CD4-positive, CD25-positive, alpha-beta regulatory T cell (primary cell): ENCODE measurements at regions not wholly inside any gene's neighbourhood (a gene's known extent, or its start where the extent isn't known, plus 50 kb on each side); places are given as distances from the start of the nearest gene placed in this dataset.
"Not testable (repeated sequence)": the region's sequence is repeated elsewhere in the genome, so short reads cannot be mapped to it uniquely, and the experiment has no call there.

Source experiments
- ATAC-seq, 2 donors: fragments of 150-1000 bp; cut with Tn5 transposase; one replicate each; pipeline ENCODE4 v1.10.0; 2021; ENCODE audit warnings: low read depth in 2 of 2, moderate number of reproducible peaks in 2 of 2, moderate library complexity in 1 of 2
- DNase-seq, 3 donors: peaks; one replicate each; pipeline versions ENCODE4 v3.0.0 to v3.0.0-alpha.2; 2012 to 2022; ENCODE audit warnings: mixed read lengths in 1 of 3
- H3K27ac ChIP-seq: one replicate; pipeline ENCODE4 v1.7.0; 2013; ENCODE audit warnings: mild to moderate bottlenecking, low read length; ENCODE audit not compliant: insufficient read depth, poor library complexity, severe bottlenecking
- H3K27me3 ChIP-seq: one replicate; pipeline ENCODE4 v1.7.0; 2013; ENCODE audit warnings: low read length; ENCODE audit not compliant: control insufficient read depth, insufficient read depth
- H3K36me3 ChIP-seq: one replicate; pipeline ENCODE4 v1.7.0; 2013; ENCODE audit warnings: mild to moderate bottlenecking, low read length, moderate library complexity; ENCODE audit not compliant: control insufficient read depth, insufficient read depth
- H3K4me1 ChIP-seq: 2 replicates; pipeline ENCODE4 v1.7.0; 2013; ENCODE audit warnings: mild to moderate bottlenecking, low read length; ENCODE audit not compliant: insufficient read depth, control insufficient read depth, poor library complexity, severe bottlenecking
- H3K4me3 ChIP-seq: one replicate; pipeline ENCODE4 v1.7.0; 2013; ENCODE audit warnings: low read depth, mild to moderate bottlenecking, low read length, moderate library complexity
- H3K9me3 ChIP-seq, 2 experiments: 1 replicate in 1 of 2; 2 replicates in 1 of 2; pipeline ENCODE4 v1.7.0; 2013; ENCODE audit warnings: low read length in 2 of 2, mild to moderate bottlenecking in 1 of 2, moderate library complexity in 1 of 2; ENCODE audit not compliant: control insufficient read depth in 2 of 2
- H3K27ac Mint-ChIP-seq, 3 donors: one replicate each; pipeline ENCODE4 v1.8.0; 2020 to 2022; ENCODE audit warnings: mild to moderate bottlenecking in 3 of 3, mixed read lengths in 3 of 3, moderate library complexity in 2 of 3
- H3K27me3 Mint-ChIP-seq: one replicate; pipeline ENCODE4 v1.8.0; 2022; ENCODE audit warnings: mild to moderate bottlenecking, mixed read lengths
- H3K36me3 Mint-ChIP-seq: one replicate; pipeline ENCODE4 v1.8.0; 2020; ENCODE audit warnings: mixed read lengths
- H3K4me1 Mint-ChIP-seq, 4 donors: one replicate each; pipeline ENCODE4 v1.8.0; 2020 to 2022; ENCODE audit warnings: mixed read lengths in 4 of 4, mild to moderate bottlenecking in 1 of 4
- H3K4me3 Mint-ChIP-seq, 4 donors: one replicate each; pipeline ENCODE4 v1.8.0; 2020 to 2022; ENCODE audit warnings: mild to moderate bottlenecking in 4 of 4, mixed read lengths in 4 of 4, moderate library complexity in 3 of 4
- H3K9me3 Mint-ChIP-seq, 7 donors: one replicate each; pipeline ENCODE4 v1.8.0; 2020 to 2022; ENCODE audit warnings: mixed read lengths in 7 of 7, mild to moderate bottlenecking in 3 of 7, moderate library complexity in 2 of 7

DNA sequence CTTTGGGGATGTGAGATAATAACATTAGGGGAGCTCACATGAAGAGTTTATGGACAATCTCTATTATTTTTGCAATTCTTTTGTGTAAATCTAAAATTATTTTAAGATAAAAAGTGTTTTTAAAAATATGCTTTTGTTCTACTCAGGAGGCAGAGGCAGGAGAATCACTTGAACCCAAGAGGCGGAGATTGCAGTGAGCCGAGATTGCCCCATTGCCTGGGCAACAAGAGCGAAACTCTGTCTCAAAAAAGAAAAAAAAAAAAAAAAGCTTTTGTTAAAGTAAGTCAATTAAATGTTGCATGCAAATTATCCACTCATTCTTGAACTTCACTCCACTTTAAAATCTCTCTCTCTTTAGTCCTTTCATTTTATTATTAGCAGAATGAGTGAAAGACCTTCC is 193.3 kb upstream of the IRS2 start:
- H3K36me3 Mint-ChIP-seq, H3K9me3 Mint-ChIP-seq: not testable (repeated sequence)

GRCh38 chr13:109979228-109979627 is 192.8 kb upstream of the IRS2 start:
- no peak overlapping the region for H3K27ac Mint-ChIP-seq
- H3K4me1 ChIP-seq, result no peaks in the 10 kb centered on the region
- no peak overlapping the region for H3K27ac ChIP-seq
- H3K4me3 Mint-ChIP-seq, result no peak overlapping the region
- no peak for ATAC-seq
- no peak overlapping the region for H3K4me3 ChIP-seq
- no peaks in the 10 kb centered on the region for H3K9me3 ChIP-seq
- DNase-seq, result no peak
- peaks cover 0 to 2% (median 0%) of the 10 kb centered on the region in 7 donors for H3K9me3 Mint-ChIP-seq
- H3K36me3 Mint-ChIP-seq, result no peaks in the 10 kb centered on the region
- no peaks in the 10 kb centered on the region for H3K4me1 Mint-ChIP-seq
- no peaks in the 10 kb centered on the region for H3K36me3 ChIP-seq
- peaks cover 4% of the 10 kb centered on the region for H3K27me3 Mint-ChIP-seq
- no peaks in the 10 kb centered on the region for H3K27me3 ChIP-seq

More for the DNA sequence above, 193.3 kb upstream of the IRS2 start:
- not testable (repeated sequence) for H3K27me3 Mint-ChIP-seq, H3K36me3 ChIP-seq, H3K27ac Mint-ChIP-seq, H3K4me1 Mint-ChIP-seq, ATAC-seq, H3K9me3 ChIP-seq, H3K4me3 Mint-ChIP-seq, H3K27ac ChIP-seq, H3K4me3 ChIP-seq, DNase-seq, H3K4me1 ChIP-seq, H3K27me3 ChIP-seq

DNA sequence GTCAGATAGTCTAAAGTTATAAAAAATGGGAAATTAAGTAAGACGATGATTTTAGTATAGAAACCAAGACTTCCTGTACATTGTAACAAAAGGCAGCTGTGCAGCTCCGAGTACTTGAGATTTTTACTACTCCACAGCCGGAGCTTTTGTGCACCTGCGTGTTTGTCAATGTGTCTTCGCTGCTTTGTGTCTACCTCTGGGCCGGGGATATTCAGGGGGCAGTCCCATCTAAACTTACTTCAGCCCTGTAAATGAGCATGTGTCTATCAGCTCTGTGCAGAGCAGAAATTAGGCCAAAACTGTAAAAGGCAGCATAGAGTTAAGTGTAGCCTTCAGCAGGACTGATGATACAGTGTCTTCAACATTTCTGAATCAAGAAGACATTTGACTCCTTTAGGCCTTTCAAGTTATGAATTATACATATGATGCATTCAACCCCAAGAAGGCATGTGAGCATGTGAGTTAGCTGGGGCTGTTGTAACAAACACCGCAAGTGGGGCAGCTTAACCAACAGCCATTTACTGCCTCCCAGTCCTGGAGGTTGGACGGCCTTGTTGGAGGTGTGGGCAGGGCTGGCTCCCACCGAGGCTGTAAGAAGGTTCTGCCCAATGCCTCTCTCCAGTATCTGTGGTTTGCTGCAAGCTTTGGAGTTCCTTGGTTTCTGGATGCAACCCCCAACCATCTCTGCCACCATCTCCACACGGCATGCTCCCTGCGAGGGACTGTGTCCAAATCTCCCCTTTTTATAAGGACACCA is 191.0 kb upstream of the IRS2 start:
- no peaks in the 10 kb centered on the region for H3K4me1 ChIP-seq
- H3K27me3 ChIP-seq, result no peaks in the 10 kb centered on the region
- no peak overlapping the region for H3K4me3 ChIP-seq
- H3K27ac ChIP-seq, result no peak overlapping the region
- ATAC-seq (no peak), DNase-seq (no peak)
- no peaks in the 10 kb centered on the region for H3K9me3 ChIP-seq
- H3K36me3 ChIP-seq, result no peaks in the 10 kb centered on the region
- Mint-ChIP-seq H3K27ac (peak overlapping the region in 1 of 3 donors; percentile 38), H3K27me3 (peaks cover 4% of the 10 kb centered on the region), H3K9me3 (peaks cover 0 to 2% (median 0%) of the 10 kb centered on the region in 7 donors), H3K4me1 (no peaks in the 10 kb centered on the region), H3K4me3 (no peak overlapping the region), H3K36me3 (no peaks in the 10 kb centered on the region)

- H3K4me3 Mint-ChIP-seq, result no peak overlapping the region
Observed at GRCh38 chr13:109976206-109976997, 190.0 kb upstream of the IRS2 start.

GRCh38 chr13:109974354-109974753 is 188.0 kb upstream of the IRS2 start:
- H3K27me3 Mint-ChIP-seq, result peaks cover 4% of the 10 kb centered on the region
- H3K36me3 Mint-ChIP-seq, result no peaks in the 10 kb centered on the region
- H3K4me1 ChIP-seq, result no peaks in the 10 kb centered on the region
- H3K9me3 ChIP-seq, result peaks cover 0 to 2% of the 10 kb centered on the region in 2 experiments
- H3K4me3 Mint-ChIP-seq, result no peak overlapping the region
- H3K4me1 Mint-ChIP-seq, result no peaks in the 10 kb centered on the region
- DNase-seq, result no peak
- no peak overlapping the region for H3K4me3 ChIP-seq
- ATAC-seq, result no peak
- H3K36me3 ChIP-seq, result no peaks in the 10 kb centered on the region
- peaks cover 0 to 12% (median 2%) of the 10 kb centered on the region in 7 donors for H3K9me3 Mint-ChIP-seq
- H3K27me3 ChIP-seq, result no peaks in the 10 kb centered on the region
- no peak overlapping the region for H3K27ac Mint-ChIP-seq
- no peak overlapping the region for H3K27ac ChIP-seq

More at GRCh38 chr13:109976206-109976997, 190.0 kb upstream of the IRS2 start:
- Histone ChIP-seq H3K4me3 (no peak overlapping the region), H3K4me1 (no peaks in the 10 kb centered on the region), H3K36me3 (no peaks in the 10 kb centered on the region), H3K27ac (no peak overlapping the region), H3K9me3 (no peaks in the 10 kb centered on the region), H3K27me3 (no peaks in the 10 kb centered on the region)
- peaks cover 0 to 3% (median 0%) of the 10 kb centered on the region in 7 donors for H3K9me3 Mint-ChIP-seq
- H3K27me3 Mint-ChIP-seq, result peaks cover 4% of the 10 kb centered on the region
- no peaks in the 10 kb centered on the region for H3K4me1 Mint-ChIP-seq
- DNase-seq, result no peak
- no peak for ATAC-seq
- no peaks in the 10 kb centered on the region for H3K36me3 Mint-ChIP-seq
- no peak overlapping the region for H3K27ac Mint-ChIP-seq

GRCh38 chr13:109973279-109973678 is 186.9 kb upstream of the IRS2 start:
- Mint-ChIP-seq H3K27ac (no peak overlapping the region), H3K4me3 (no peak overlapping the region), H3K27me3 (peaks cover 4% of the 10 kb centered on the region), H3K36me3 (no peaks in the 10 kb centered on the region), H3K4me1 (no peaks in the 10 kb centered on the region), H3K9me3 (peaks cover 0 to 12% (median 2%) of the 10 kb centered on the region in 7 donors)
- ATAC-seq, result no peak
- no peak for DNase-seq
- Histone ChIP-seq H3K36me3 (no peaks in the 10 kb centered on the region), H3K27ac (no peak overlapping the region), H3K4me1 (no peaks in the 10 kb centered on the region), H3K27me3 (no peaks in the 10 kb centered on the region), H3K9me3 (peaks cover 0 to 2% of the 10 kb centered on the region in 2 experiments), H3K4me3 (no peak overlapping the region)

DNA sequence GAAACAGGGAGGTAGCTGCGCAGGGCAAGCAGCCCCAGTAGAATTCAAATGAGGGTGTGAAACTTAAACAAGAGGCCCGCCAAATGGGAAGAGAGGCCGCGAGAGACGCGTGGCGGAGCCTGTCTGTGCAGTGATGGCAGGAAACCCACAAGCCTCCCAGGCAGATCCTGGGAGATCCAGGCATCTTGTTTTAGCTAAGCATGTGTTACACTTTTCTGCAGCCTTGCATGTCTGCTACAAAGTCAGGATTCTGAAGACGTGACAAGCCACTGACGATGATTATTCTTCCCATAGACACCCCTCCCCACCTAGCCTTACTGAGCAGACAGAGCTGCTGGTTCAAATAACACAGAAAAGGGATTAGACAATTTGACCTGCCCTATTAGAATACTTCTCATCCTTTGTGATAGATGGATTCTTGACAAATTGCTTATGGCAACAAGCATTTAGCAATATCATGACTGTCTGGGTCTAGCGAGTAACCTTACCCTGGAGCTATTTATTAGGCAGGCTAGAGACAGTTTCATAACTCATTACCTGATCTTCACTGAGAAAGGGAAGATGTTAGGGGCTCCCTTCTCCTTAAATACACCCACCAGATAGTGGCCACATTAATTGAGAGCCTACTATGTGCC is 185.2 kb upstream of the IRS2 start:
- Histone ChIP-seq H3K4me3 (no peak overlapping the region), H3K27ac (no peak overlapping the region), H3K4me1 (no peaks in the 10 kb centered on the region), H3K36me3 (no peaks in the 10 kb centered on the region), H3K27me3 (no peaks in the 10 kb centered on the region), H3K9me3 (peaks cover 0 to 2% of the 10 kb centered on the region in 2 experiments)
- Mint-ChIP-seq H3K36me3 (no peaks in the 10 kb centered on the region), H3K27ac (no peak overlapping the region), H3K27me3 (peaks cover 4% of the 10 kb centered on the region), H3K4me1 (no peaks in the 10 kb centered on the region), H3K9me3 (peaks cover 0 to 12% (median 2%) of the 10 kb centered on the region in 7 donors), H3K4me3 (no peak overlapping the region)
- DNase-seq (no peak), ATAC-seq (no peak)
